ENCODE measurements at regions not wholly inside any gene's neighbourhood (a gene's known extent, or its start where the extent isn't known, plus 50 kb on each side); places are given as distances from the start of the nearest gene placed in this dataset.

- Histone ChIP-seq H3K9ac (ENCODE audit: extremely low read depth, insufficient read length, low read length) (no peak overlapping the region), H2AFZ (ENCODE audit: low read length) (no peak overlapping the region), H3K27ac (ENCODE audit: insufficient read length, low read depth, low read length) (no peak overlapping the region), H3K79me1 (ENCODE audit: insufficient read depth, low read depth, low read length, poor library complexity, severe bottlenecking) (no peaks in the 10 kb centered on the region), H2AK5ac (ENCODE audit: insufficient read length, low read length) (no peak overlapping the region), H4K8ac (replicated peaks; ENCODE audit: insufficient read length, low read depth, low read length) (no peak overlapping the region), H2BK15ac (ENCODE audit: low read depth, low read length) (no peak overlapping the region), H3K4me1 (ENCODE audit: insufficient read depth, low read length) (no peaks in the 10 kb centered on the region), H3K4ac (ENCODE audit: low read depth, low read length) (no peak overlapping the region), H3K56ac (ENCODE audit: insufficient read length, low read depth, low read length) (no peak overlapping the region), H3T11ph (ENCODE audit: low read length) (no peak overlapping the region), H2BK12ac (ENCODE audit: insufficient read length, low read depth, low read length) (no peak overlapping the region), H3K9me3 (ENCODE audit: control insufficient read depth, low read depth, low read length) (no peaks in the 10 kb centered on the region), H2BK120ac (ENCODE audit: low read depth, low read length, poor library complexity, severe bottlenecking) (no peak overlapping the region), H4K5ac (ENCODE audit: insufficient read length, low read depth, low read length) (no peak overlapping the region), H3K14ac (ENCODE audit: insufficient read depth, low read length) (no peak overlapping the region), H2BK5ac (ENCODE audit: insufficient read length, low read length) (no peak overlapping the region), H3K18ac (ENCODE audit: insufficient read length, low read depth, low read length) (no peak overlapping the region), H2BK20ac (ENCODE audit: low read depth, low read length, poor library complexity, severe bottlenecking) (no peak overlapping the region), H3K23ac (ENCODE audit: insufficient read length, low read depth, low read length) (no peak overlapping the region), H4K91ac (ENCODE audit: insufficient read length, low read depth, low read length) (no peak overlapping the region), H3K23me2 (ENCODE audit: insufficient read length, low read depth, low read length, poor library complexity, severe bottlenecking) (no peaks in the 10 kb centered on the region), H3K27me3 (ENCODE audit: insufficient read depth, low read length) (no peaks in the 10 kb centered on the region), H3K4me2 (ENCODE audit: insufficient read depth, insufficient read length, low read length) (no peak overlapping the region), H4K20me1 (ENCODE audit: control insufficient read depth, insufficient read depth, insufficient read length) (no peaks in the 10 kb centered on the region), H3K79me2 (ENCODE audit: insufficient read depth, low read length) (no peaks in the 10 kb centered on the region)
- peaks cover 0 to 6% (median 0%) of the 10 kb centered on the region in 3 experiments; a peak in 4 of 7 replicates for H3K36me3 Mint-ChIP-seq (ENCODE audit: insufficient read depth in 1 of 3, low read depth in 3 of 3)
- H3K27ac Mint-ChIP-seq: no peak overlapping the region
- no peaks in the 10 kb centered on the region for H3K4me1 Mint-ChIP-seq
- peaks cover 8 to 10% of the 10 kb centered on the region in 2 experiments; a peak in 4 of 5 replicates for H3K9me3 Mint-ChIP-seq
- DNase-seq: no peak
- no peak for TF ChIP-seq CTCF (conservative IDR thresholded peaks at IDR 0.05)
- no CpG with 5 or more reads among the region's 1 CpG for WGBS (ENCODE audit: extremely low coverage, insufficient read length, low lambda C conversion rate)
- H3K27me3 Mint-ChIP-seq (ENCODE audit: low read depth): no peaks in the 10 kb centered on the region; the same call in none of the 2 replicates
- H3K4me3 Mint-ChIP-seq: no peak overlapping the region
These were observed 194.3 kb upstream of the DAAM1 start for GRCh38 chr14:58994130-58994529.
